Right lobe of liver (tissue), 4 donors: ENCODE measurements at regions not wholly inside any gene's neighbourhood (a gene's known extent, or its start where the extent isn't known, plus 50 kb on each side); places are given as distances from the start of the nearest gene placed in this dataset.

Experiments used
- POLR2A ChIP-seq: fragments of 450-650 bp; IDR thresholded peaks from one replicate; pipeline ENCODE4 v1.6.1; 2017; ENCODE audit warnings: antibody characterized with exemption, mild to moderate bottlenecking
- TF ChIP-seq, protein P1 (sequence below), 4 donors: fragments of 200-600 bp in 3 of 4; fragments of 450-650 bp in 1 of 4; IDR thresholded peaks; one replicate each; pipeline versions ENCODE4 v1.5.1 to v1.8.0; 2016 to 2022; ENCODE audit warnings: antibody characterized with exemption in 4 of 4, mild to moderate bottlenecking in 2 of 4
- donor health status: DM: no; HTN: no; CAD: no.
- donor health status: DM: no; HTN: no; CAD: no.
- donor health status: DM: no; HTN: yes; CAD: no.

DNA sequence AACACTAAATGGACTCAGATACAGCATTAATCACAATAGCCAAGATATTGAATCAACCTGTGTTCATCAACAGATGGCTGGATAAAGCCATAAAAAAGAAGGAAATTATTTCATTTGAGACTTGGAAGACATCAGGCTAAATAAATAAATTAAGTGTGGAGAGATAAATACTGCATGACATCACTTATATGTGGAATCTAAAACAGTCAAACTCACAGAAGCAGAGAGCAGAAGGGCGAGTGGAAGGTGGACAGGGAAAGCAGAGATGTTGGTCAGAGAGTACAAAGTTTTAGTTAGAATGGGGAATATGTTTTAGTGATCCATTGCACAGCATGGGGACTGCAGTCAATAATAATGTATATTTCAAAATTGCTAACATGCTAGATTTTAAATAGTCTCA, 207.2 kb downstream of the VAPA start:
- TF ChIP-seq POLR2A: no peak
- TF ChIP-seq, protein P1, sequence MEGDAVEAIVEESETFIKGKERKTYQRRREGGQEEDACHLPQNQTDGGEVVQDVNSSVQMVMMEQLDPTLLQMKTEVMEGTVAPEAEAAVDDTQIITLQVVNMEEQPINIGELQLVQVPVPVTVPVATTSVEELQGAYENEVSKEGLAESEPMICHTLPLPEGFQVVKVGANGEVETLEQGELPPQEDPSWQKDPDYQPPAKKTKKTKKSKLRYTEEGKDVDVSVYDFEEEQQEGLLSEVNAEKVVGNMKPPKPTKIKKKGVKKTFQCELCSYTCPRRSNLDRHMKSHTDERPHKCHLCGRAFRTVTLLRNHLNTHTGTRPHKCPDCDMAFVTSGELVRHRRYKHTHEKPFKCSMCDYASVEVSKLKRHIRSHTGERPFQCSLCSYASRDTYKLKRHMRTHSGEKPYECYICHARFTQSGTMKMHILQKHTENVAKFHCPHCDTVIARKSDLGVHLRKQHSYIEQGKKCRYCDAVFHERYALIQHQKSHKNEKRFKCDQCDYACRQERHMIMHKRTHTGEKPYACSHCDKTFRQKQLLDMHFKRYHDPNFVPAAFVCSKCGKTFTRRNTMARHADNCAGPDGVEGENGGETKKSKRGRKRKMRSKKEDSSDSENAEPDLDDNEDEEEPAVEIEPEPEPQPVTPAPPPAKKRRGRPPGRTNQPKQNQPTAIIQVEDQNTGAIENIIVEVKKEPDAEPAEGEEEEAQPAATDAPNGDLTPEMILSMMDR (IDR thresholded peaks at IDR 0.05): no peak
